GM23248 (cell line): ENCODE measurements at regions not wholly inside any gene's neighbourhood (a gene's known extent, or its start where the extent isn't known, plus 50 kb on each side); places are given as distances from the start of the nearest gene placed in this dataset.

ENCODE experiments used
- EZH2 ChIP-seq: fragments of 200-600 bp; sonication (generic); IDR thresholded peaks from 2 replicates; pipeline ENCODE4 v1.6.1; 2018; ENCODE audit warnings: antibody characterized with exemption, mild to moderate bottlenecking; ENCODE audit not compliant: insufficient read depth, poor library complexity, severe bottlenecking
- EZH2phosphoT487 ChIP-seq: fragments of 200-600 bp; sonication (generic); IDR thresholded peaks from 2 replicates; pipeline ENCODE4 v1.6.1; 2018; ENCODE audit warnings: antibody characterized with exemption, moderate library complexity, mild to moderate bottlenecking, low read depth; ENCODE audit not compliant: insufficient read depth

DNA sequence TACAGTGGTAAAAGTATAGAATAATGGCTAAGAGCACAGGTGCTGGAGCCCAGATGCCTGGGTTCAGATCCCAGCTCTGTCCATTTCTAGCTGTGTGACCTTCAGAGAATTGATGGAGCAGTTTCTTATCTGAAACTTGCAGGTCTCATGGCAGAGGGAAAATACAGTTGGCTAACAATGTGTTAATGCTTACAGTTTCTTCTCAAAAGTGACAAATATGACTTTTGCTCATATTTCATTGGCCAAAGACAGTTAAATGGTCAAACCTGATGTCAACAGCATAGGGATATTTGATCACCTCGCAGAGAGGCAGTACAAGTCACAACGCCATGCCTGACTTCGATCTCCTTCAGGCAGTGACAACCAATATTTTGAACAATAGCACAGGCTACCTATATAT is 60.2 kb upstream of the LCORL start:
- no peak for TF ChIP-seq EZH2
- TF ChIP-seq EZH2phosphoT487 = no peak
